Erythroblast (primary cell): ENCODE measurements at regions not wholly inside any gene's neighbourhood (a gene's known extent, or its start where the extent isn't known, plus 50 kb on each side); places are given as distances from the start of the nearest gene placed in this dataset.

Experiments
- GATA1 ChIP-seq: IDR thresholded peaks from 2 replicates; pipeline ENCODE4 v1.6.1; 2011; ENCODE audit warnings: low read depth, mild to moderate bottlenecking, control low read depth, low read length, moderate library complexity
- POLR2A ChIP-seq: IDR thresholded peaks from 2 replicates; pipeline ENCODE4 v1.6.1; 2011; ENCODE audit warnings: mild to moderate bottlenecking, low read length

GRCh38 chr2:146415291-146415690 is 1429.5 kb upstream of the ACVR2A start:
- no peak for TF ChIP-seq POLR2A
- no peak for TF ChIP-seq GATA1
